HG03439 (cell line): ENCODE measurements at regions not wholly inside any gene's neighbourhood (a gene's known extent, or its start where the extent isn't known, plus 50 kb on each side); places are given as distances from the start of the nearest gene placed in this dataset.

Experiments used
- ATAC-seq: cut with Tn5 transposase; IDR thresholded peaks from one replicate; pipeline ENCODE4 v1.9.1; 2021; ENCODE audit warnings: mild to moderate bottlenecking, moderate library complexity; ENCODE audit not compliant: unreplicated experiment

DNA sequence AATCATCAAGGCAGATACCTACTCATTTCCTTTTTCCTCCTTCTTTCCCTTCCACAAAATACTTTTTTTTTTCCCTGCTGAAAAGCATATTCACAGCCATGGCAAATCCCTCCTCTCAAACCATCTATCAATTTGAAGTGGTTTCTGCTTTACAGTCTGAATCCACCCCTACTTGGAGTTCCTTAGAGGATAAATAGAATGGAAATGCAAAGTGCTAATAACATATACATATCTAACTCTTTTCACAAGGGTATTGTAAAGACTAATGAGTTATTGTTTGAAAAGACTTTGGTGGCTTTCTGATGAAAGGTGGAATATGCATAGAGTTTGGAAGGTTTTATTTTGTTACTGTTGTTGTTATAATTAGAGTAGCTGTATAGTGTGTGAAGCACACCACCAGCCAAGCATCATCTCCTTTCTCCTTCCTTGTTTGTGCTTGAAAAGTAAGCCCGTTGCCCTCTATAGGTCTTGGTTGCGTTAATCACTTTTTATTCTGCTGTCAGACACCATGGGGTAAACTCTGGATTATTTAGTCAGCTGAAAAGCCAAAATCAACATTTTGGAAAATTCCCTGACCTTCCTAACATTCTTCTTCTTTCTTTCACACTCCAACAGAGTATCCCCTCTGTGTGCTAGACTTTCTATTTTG, 2126.9 kb upstream of the CELF4 start:
- no peak for ATAC-seq

DNA sequence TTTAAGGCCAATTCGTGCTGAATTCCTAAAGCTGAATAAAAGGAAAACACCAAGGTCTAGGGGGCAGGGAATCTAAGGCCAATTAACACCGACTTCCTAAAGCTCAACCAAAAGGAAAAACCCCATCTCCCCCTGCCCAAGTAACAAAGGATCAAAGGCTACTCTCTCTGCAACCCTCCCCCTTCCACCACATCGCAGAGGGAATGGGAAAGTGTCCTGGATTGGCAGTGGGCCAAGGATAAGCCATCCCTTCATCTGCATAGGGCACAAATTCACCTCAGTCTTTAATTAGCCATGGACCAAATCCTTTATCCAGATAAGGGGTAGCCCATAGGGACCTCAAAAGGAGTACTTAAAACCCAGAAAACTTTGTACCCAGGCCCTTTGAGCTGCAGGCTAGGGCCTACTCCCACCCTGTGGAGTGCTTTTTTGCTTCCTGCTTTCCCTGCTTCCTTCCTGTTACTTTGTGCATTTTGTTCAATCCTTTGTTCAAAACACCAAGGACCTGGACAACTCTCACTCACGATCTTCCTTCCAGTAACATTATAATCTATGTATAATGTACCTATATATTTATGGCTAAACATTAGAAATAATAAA, 2119.8 kb upstream of the CELF4 start:
- ATAC-seq, result no peak

DNA sequence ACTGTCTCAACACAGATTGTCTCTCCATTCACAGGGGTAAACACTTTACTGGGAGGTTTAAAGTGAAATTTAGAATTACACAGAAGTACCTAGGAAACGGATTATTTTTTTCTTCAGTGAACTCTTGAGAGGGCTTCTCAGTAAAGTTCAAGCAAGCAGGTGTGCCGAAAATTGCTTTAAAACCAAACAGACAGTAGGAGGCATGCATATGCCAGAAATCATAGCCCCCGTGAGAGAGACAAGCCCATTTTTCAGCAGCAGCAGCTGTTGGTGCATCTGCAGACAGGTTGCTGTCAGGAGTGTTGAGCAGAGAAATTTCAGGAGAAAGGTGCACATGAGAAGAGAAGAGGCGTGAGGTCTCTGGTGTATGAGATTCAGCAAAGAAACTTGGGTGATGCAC, 2115.5 kb upstream of the CELF4 start:
- no peak for ATAC-seq

DNA sequence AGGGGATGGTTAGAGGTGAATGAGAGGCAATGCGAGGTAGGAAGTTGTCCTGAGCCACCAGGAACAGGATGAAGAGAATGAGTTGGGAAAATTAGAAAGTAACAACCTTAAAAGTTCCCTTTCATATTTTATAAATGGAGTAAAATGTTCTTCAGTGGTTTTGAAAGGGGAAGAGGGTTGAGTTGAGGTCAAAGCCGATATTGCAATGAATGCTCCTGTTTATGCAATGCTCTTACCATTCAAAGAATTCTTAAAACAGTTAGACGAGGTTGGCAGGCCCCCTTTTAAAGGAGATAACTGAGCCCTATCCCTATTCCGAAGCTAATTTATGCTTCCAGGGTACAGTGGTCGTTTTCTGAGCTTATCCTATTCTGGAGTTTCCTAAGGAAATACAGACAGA, 2110.3 kb upstream of the CELF4 start:
- ATAC-seq, result no peak

DNA sequence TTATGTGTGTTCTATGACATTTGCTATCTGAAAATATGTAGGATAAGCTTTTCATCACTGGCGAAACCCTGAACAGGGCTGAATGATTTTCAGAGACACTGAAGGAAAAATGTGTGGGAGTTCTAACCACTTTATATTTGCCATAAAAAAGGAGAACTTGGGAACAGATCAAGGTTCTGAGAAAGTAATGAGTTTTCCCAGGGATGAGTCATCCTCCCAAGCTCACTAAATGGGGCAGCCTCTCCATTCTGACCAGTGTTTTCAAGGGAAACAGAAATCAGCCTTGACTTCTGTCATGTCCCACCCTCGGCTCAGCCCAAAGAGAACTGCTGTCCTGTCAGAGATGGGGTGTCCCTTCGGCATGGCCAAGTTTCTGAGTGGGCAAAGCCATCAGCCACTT, 2109.8 kb upstream of the CELF4 start:
- no peak for ATAC-seq

DNA sequence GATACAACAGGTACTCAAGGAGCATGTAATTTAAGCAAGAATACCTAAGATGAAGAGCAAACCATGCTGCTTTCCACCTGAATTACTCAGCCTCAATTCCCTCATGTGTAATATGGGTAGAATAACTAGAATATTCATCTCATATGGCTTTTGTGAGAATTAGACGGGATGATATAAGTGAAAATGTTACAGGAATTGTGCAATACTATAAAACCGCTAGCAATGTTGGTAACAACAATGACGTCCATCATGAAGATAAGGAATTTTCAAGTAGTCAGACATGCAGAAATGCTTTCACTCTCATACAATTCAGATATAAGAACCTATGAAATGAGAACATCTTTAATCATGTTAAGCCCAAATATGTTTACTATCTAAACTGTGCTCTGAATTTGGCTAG, 2106.6 kb upstream of the CELF4 start:
- no peak for ATAC-seq

DNA sequence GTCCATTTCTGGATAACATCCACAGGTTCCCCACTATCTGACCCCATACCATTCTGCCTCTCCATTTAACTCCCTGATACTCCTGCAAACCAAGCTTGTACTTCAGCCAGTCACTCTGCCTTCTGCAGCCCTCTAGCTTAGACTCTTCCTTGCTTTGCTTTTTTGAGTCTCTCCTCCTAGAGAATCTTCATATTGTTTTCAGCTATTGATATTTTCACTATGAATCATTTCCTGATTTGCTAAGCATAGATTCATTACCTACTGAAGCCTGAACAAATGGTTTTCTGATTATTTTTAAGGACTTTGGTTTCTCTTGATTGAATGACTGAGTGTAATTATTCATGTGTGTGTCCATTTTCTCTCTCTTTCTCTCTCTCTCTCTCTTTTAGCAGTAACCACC, 2102.3 kb upstream of the CELF4 start:
- no peak for ATAC-seq

DNA sequence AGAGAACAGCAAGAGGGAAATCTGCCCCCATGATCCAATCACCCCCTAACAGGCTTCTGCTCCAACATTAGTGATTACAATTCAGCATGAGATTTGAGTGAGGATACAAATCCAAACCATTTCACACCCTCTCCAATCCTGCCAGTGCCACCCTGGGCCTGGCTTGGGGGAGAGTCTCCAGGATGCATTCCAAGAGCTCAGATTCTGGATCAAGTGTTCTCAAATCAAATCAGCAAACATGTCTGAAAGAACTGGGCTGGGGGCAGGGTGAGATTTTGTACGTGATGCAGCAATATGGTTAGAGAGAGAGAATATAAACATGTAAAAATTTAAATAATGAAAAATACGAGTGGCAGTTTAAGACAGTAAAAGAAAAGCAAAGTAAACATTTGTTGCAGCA, 2100.9 kb upstream of the CELF4 start:
- ATAC-seq, result no peak

DNA sequence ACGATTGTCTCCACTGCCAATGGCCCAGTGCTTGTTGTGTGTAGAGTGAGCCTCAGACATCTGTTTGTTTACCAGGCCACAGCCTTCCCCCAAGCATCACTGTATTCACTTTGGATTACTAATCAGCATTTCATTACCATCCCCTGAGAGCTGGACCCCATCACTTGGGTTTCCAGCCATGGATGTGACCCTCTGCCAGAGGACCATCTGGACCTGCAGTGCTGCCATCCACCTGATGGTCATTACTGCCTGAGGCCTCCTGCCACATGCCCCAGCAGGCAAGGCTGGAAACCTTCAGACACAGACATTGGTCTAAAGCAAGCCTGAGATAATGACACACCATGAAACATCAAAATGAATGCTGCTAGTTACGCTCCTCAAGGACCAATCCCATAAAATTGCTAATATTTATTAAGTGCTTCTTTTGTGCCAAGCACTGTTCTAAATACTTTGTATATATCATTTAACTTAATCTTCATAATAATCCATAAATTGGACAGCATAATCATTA, 2096.3 kb upstream of the CELF4 start:
- no peak for ATAC-seq

DNA sequence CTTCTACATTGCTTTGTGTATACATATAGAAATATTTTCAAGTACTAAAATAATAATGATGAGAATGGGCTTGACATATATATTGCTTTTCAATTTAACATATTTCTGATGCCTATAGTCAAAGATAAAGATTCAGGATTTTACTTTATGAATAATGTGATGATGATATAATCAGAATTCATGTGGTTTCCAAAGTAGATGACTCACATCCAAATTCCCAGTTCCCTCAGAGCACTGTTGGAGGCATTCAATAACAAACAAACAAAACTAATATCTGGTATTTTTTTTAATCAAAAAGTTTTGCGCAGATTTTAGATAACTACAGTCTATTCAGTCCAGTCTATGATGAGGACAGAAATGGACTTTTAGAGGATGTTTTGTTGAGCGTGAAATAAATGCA, 2094.5 kb upstream of the CELF4 start:
- no peak for ATAC-seq

DNA sequence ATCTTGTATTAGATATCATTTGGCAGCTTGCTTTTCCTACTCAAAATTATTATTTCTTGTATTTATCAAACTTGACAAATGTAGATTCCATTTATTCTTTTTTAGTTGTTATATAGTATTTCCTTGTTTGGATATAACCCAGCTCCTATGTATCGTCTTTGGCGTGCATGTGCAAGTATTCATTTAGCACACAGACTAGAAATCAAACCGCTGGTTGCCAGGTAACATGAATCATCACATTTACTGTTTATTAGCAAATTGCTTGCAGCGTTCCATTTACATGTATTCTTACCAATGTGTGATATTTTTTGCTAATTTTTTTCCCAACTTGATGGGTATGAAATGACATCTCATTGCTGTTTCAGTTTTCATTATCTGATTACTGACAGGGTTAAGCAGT, 2089.7 kb upstream of the CELF4 start:
- no peak for ATAC-seq

DNA sequence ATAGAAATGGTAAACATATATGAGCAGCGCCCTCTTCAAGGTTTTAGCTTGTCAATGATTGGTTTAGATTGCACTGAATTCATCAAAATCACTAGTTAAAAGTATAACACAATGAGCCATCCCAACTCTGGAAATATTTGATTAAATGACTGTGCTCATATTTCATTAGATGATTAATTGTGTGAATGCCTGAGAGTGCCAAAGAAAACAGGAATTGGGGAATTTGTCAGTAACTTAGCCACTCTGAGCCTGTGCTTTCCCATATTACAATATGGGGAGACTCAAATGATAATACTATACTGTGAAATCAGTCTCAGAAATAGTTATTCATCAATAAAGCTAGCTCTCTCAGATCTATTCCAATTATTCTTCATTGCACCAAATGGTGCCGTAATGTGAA, 2087.6 kb upstream of the CELF4 start:
- no peak for ATAC-seq

DNA sequence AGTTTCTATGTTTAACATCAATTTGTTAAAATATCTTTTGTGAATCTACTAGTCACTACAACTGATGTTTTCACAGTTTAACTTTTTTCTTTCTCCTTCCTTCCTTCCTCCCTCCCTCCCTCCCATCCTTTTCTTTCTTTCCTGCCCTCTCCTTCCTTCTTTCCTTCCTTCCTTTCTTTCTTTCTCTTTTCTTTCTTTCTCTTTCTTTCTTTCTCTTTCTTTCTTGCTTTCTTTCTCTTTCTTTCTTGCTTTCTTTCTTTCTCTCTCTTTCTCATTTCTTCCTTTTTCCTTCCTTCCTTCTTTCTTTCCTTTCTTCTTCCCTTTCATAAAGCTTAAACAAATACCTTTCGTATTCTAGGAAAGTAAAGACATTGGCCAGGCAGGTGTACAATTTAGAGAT, 2083.0 kb upstream of the CELF4 start:
- ATAC-seq, result no peak

DNA sequence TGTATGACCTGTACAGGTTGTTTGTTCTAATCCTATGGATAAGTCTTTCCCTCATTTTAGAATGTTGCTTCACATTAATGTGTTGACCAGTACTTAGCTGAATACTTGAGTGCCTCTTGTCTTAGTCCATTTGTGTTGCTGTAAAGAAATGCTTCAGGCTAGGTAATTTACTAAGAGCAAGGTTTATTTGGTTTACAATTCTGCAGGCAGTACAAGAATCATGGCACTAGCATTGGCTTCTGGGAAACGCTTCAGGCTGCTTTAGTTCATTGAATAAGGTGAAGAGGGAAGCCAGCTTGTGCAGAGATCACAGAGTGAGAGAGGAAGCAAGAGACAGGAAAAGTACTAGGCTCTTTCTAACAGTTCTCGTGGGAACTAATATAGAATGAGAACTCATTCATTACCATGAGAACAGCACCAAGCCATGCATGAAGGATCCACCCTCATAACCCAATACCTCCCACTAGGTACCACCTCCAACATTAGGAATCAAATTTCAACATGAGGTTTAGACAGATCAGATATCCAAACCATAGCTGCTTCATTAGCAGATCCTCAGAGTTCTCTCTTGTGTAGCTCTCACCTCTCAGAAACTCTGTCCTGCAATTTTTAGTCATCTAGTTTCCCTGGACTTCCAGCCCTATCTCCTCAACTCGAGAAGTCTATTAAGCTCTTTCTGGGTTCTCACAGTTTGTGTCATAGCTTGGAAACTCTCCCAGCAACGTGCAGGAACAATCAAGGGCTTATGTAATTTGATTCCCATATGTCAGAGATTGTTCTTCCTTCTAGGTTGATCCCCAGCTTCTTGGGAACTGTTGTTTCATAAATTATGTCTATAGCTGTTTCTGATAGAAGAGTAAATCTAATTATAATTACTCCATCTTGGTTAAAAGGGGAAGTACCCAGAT, 2082.3 kb upstream of the CELF4 start:
- no peak for ATAC-seq

DNA sequence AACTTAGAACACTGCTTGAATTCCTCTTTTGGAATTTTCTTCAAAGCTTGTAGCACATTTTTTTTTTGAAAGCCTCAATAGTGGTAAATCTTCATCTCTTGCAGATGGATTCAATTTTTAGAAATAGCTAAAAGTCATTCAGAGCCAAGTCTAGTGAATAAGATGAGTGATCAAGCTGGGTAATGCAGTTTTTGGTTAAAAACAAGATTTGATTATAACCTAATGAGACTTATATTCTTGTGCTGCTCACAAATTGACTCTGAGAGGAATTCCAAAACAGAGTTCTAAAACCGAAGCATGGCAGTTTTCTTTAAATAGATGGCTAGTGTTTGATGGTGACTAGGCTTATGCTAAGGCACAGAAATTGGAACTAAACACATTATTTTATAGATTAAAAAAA, 2072.6 kb upstream of the CELF4 start:
- no peak for ATAC-seq

DNA sequence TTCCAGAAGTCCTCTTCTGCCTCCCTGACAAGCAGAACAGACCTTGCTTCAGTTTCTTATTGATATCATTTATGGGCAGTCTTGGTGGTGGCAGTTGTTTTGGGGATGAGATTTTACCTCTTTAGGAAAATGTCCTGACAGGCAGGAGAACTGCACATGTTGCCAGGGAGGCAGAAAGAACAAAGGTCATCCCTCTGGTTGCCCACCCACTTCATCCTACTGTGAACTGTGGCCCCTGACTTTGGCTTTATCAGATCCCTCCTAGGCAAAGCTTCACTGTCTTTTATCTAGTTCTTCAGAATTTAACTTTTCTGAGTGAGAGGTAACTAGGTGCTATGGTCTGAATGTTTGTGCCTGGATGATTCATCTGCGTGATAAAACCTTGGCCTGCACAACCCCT, 2071.3 kb upstream of the CELF4 start:
- ATAC-seq, result no peak

DNA sequence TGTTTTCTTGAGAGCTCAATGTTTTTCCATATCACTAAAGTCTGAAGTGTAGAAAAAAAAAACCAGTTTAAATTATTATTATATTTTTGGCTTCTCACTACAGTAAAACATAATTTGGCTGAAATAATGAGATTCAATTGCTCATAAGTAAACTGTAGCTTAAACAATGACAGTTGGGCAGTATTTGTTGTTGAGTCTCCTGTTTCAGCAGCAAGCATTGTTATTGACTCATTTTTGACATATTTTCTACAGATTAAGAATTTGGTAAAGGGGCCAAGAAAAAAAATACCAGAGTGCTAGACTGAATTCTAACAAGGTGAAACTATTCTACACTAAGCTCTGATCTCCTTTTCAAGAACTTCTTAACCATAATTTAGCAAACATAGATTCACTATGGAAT, 2070.4 kb upstream of the CELF4 start:
- ATAC-seq, result no peak

DNA sequence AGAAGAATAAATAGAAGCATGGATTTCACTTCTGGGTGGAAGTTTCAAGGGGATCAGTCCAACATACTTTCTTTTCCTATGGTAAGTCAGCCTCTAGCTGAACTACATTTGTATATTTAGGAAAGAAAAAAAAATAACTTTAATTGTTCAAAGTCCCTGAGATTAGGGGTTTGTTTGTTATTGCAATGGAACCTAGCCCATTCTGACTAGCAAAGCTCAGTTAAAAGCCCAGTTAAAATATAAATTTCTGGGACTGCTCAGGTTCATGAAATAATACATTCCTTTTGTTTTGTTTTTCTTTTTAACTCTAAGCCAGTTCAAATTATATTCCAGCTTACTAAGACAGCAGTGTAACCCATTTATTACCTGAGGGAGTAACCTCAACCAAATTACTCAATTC, 2069.6 kb upstream of the CELF4 start:
- ATAC-seq, result no peak

DNA sequence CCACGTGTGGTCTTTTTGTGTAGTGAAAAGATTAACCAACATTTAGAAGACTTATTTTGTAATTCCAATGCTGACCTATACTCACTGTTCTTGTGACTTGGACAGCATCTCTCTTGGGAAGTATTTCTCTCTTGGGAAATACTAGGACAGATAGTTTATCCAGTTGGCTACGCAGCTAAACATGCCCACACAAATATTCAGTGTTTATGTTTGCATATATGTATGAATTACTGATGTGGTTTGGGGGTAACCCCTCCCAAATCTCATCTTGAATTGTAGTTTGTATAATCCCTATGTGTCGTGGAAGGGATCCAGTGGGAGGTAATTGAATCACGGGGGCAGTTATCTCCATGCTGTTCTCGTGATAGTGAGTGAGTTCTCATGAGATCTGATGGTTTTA, 2062.3 kb upstream of the CELF4 start:
- no peak for ATAC-seq

DNA sequence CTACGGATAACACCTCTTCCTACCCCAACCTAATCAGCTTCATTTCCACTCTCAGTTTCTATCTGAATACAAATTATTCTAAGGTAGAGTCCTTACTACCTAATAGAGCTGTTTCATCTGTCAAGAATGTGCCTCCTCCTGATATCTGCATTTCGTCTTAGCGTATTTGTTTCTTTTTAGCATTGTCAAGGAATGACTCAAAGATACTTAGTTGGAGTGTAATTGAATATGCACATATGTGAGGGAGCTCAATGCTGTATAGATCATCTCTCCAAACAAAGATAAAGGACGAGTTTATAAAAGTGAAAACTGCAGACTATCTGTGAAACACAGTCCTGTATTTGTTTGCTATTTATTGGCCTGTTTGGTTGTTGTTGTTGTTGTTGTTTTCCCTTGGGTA, 2059.4 kb upstream of the CELF4 start:
- no peak for ATAC-seq

DNA sequence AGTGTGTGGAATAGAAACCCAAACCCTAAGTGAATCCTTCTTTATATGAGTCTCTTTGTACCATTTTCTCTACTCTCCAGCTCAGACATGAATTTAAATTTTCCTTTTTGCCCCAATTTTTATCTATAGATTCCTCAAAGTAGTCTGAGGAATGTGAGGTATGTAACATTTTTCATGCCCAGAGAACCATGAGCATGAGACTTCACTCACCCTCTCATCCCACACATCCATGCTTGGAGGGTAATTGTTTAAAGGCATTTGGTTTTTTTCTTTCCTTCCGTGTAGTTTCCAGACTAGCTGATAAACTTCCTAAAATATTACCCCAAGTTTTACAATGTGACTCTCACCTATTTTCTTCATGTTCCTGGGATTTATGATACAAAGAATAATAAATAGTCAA, 2056.8 kb upstream of the CELF4 start:
- no peak for ATAC-seq

DNA sequence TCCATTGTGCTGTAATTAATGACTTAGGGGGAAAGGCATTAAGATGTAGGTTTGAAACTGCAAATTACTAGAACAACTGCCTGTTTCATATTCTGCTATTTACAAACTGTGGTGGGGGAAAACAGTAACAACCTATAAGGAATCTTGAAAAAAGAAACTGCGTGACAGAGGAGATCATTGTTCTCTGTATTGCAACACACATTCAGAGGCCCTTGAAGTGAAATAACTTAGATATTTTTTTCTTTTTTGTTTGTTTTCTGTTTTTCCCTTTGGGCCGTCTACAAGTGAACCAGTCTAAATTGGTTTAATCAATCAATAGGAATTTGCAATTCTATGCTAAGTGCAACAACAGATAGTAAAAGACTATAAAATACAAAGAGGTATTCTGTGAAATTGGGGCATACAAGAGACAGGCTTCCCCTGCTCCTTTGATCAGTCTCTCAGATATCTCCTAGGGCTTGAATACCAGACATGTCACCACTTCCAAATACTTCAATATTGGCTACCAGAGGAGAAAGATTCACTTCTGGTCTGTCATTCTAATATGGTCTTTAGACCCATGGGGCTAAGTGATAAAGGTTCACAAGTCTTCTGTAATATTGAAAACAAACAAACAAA, 2055.1 kb upstream of the CELF4 start:
- ATAC-seq, result no peak
